ENCODE measurements at regions not wholly inside any gene's neighbourhood (a gene's known extent, or its start where the extent isn't known, plus 50 kb on each side); places are given as distances from the start of the nearest gene placed in this dataset.
"Not testable (repeated sequence)": the region's sequence is repeated elsewhere in the genome, so short reads cannot be mapped to it uniquely, and the experiment has no call there.

GRCh38 chr2:3034856-3035255 lies 342.8 kb downstream of the EIPR1 start:
- H3K79me2 ChIP-seq (ENCODE audit: low read length), result no peaks in the 10 kb centered on the region
- H3K4me2 ChIP-seq (ENCODE audit: low read depth, low read length), result no peak overlapping the region
- DNase-seq, result no peak
- H3K4me1 ChIP-seq (ENCODE audit: low read length), result no peaks in the 10 kb centered on the region
- H3K27ac ChIP-seq (ENCODE audit: low read length), result no peak overlapping the region
- no peak overlapping the region for H3K9ac ChIP-seq (ENCODE audit: low read length)
- no peak overlapping the region for H3K4me3 ChIP-seq (ENCODE audit: low read length)
- no peaks in the 10 kb centered on the region for H3K36me3 ChIP-seq (replicated peaks; ENCODE audit: insufficient read depth, low read length)
- no peaks in the 10 kb centered on the region for H3F3A ChIP-seq (ENCODE audit: insufficient read depth, low read length)
- H3K9me3 ChIP-seq (replicated peaks; ENCODE audit: insufficient read depth, low read length), result no peaks in the 10 kb centered on the region
- no peaks in the 10 kb centered on the region for H3K27me3 ChIP-seq (replicated peaks; ENCODE audit: insufficient read depth, low read length)
- no peak for TF ChIP-seq EZH2phosphoT487 (IDR thresholded peaks at IDR 0.05; ENCODE audit: low read length)
- H2AFZ ChIP-seq (ENCODE audit: low read length), result no peak overlapping the region
- no peaks in the 10 kb centered on the region for H4K20me1 ChIP-seq (ENCODE audit: insufficient read depth, low read length)
- no peaks in the 10 kb centered on the region for H3K9me2 ChIP-seq (replicated peaks; ENCODE audit: insufficient read depth, low read length)

GRCh38 chr2:3034396-3034795 lies 343.2 kb downstream of the EIPR1 start:
- H3K27me3 ChIP-seq (replicated peaks; ENCODE audit: insufficient read depth, low read length), result no peaks in the 10 kb centered on the region
- no peak for DNase-seq
- no peak for TF ChIP-seq CTCF (IDR thresholded peaks at IDR 0.05; ENCODE audit: low read length)
- TF ChIP-seq EZH2phosphoT487 (IDR thresholded peaks at IDR 0.05; ENCODE audit: low read length), result no peak
- TF ChIP-seq EZH2 (optimal IDR thresholded peaks at IDR 0.05; ENCODE audit: low read depth, low read length), result no peak
- H3K9me2 ChIP-seq (replicated peaks; ENCODE audit: insufficient read depth, low read length), result no peaks in the 10 kb centered on the region
- H3K27ac ChIP-seq (ENCODE audit: low read length), result no peak overlapping the region
- H3K9ac ChIP-seq (ENCODE audit: low read length), result no peak overlapping the region
- H3K4me1 ChIP-seq (ENCODE audit: low read length), result no peaks in the 10 kb centered on the region
- no peak overlapping the region for H3K4me2 ChIP-seq (ENCODE audit: low read depth, low read length)
- H3K36me3 ChIP-seq (replicated peaks; ENCODE audit: insufficient read depth, low read length), result no peaks in the 10 kb centered on the region
- H3K9me3 ChIP-seq (replicated peaks; ENCODE audit: insufficient read depth, low read length), result no peaks in the 10 kb centered on the region
- H4K20me1 ChIP-seq (ENCODE audit: insufficient read depth, low read length), result no peaks in the 10 kb centered on the region
- H2AFZ ChIP-seq (ENCODE audit: low read length), result no peak overlapping the region
- H3F3A ChIP-seq (ENCODE audit: insufficient read depth, low read length), result no peaks in the 10 kb centered on the region
- H3K79me2 ChIP-seq (ENCODE audit: low read length), result no peaks in the 10 kb centered on the region
- H3K4me3 ChIP-seq (ENCODE audit: low read length), result no peak overlapping the region

- TF ChIP-seq EZH2phosphoT487 (IDR thresholded peaks at IDR 0.05; ENCODE audit: low read length) (no peak), EZH2 (optimal IDR thresholded peaks at IDR 0.05; ENCODE audit: low read depth, low read length) (no peak), CTCF (IDR thresholded peaks at IDR 0.05; ENCODE audit: low read length) (no peak)
- Histone ChIP-seq H3K4me2 (ENCODE audit: low read depth, low read length) (no peak overlapping the region), H3K9me2 (replicated peaks; ENCODE audit: insufficient read depth, low read length) (no peaks in the 10 kb centered on the region), H3K9ac (ENCODE audit: low read length) (no peak overlapping the region), H3K4me1 (ENCODE audit: low read length) (no peaks in the 10 kb centered on the region), H4K20me1 (ENCODE audit: insufficient read depth, low read length) (no peaks in the 10 kb centered on the region), H2AFZ (ENCODE audit: low read length) (no peak overlapping the region), H3K27ac (ENCODE audit: low read length) (no peak overlapping the region), H3K36me3 (replicated peaks; ENCODE audit: insufficient read depth, low read length) (no peaks in the 10 kb centered on the region), H3K79me2 (ENCODE audit: low read length) (no peaks in the 10 kb centered on the region), H3F3A (ENCODE audit: insufficient read depth, low read length) (no peaks in the 10 kb centered on the region), H3K9me3 (replicated peaks; ENCODE audit: insufficient read depth, low read length) (no peaks in the 10 kb centered on the region), H3K4me3 (ENCODE audit: low read length) (no peak overlapping the region), H3K27me3 (replicated peaks; ENCODE audit: insufficient read depth, low read length) (no peaks in the 10 kb centered on the region)
- DNase-seq, result no peak
Measured at GRCh38 chr2:3033315-3033714, 344.3 kb downstream of the EIPR1 start.

- H4K20me1 ChIP-seq (ENCODE audit: insufficient read depth, low read length); H3K9me2 ChIP-seq (replicated peaks; ENCODE audit: insufficient read depth, low read length); H3K4me1 ChIP-seq (ENCODE audit: low read length); H3K36me3 ChIP-seq (replicated peaks; ENCODE audit: insufficient read depth, low read length); H3K27ac ChIP-seq (ENCODE audit: low read length); H2AFZ ChIP-seq (ENCODE audit: low read length); DNase-seq; H3K9ac ChIP-seq (ENCODE audit: low read length); H3K9me3 ChIP-seq (replicated peaks; ENCODE audit: insufficient read depth, low read length); H3F3A ChIP-seq (ENCODE audit: insufficient read depth, low read length); H3K4me2 ChIP-seq (ENCODE audit: low read depth, low read length); H3K4me3 ChIP-seq (ENCODE audit: low read length); H3K79me2 ChIP-seq (ENCODE audit: low read length); H3K27me3 ChIP-seq (replicated peaks; ENCODE audit: insufficient read depth, low read length): not testable (repeated sequence)
Measured at GRCh38 chr2:3030791-3031190, 346.8 kb downstream of the EIPR1 start.

Measured in MM.1S (cell line).